ENCODE measurements at regions not wholly inside any gene's neighbourhood (a gene's known extent, or its start where the extent isn't known, plus 50 kb on each side); places are given as distances from the start of the nearest gene placed in this dataset.

GRCh38 chr7:35437619-35438275 lies 183.8 kb upstream of the TBX20 start:
- Histone ChIP-seq H2BK120ac (ENCODE audit: low read depth, low read length) (no peak overlapping the region), H2AK5ac (ENCODE audit: low read depth, low read length) (no peak overlapping the region), H3K79me1 (ENCODE audit: low read depth, low read length) (no peaks in the 10 kb centered on the region), H2BK5ac (ENCODE audit: low read length) (no peak overlapping the region), H2BK15ac (ENCODE audit: low read length) (no peak overlapping the region), H3K4me2 (ENCODE audit: insufficient read depth, low read length, poor library complexity, severe bottlenecking) (no peak overlapping the region), H3K36me3 (replicated peaks in 1 of 2; ENCODE audit: control insufficient read depth in 2 of 2, insufficient read depth in 2 of 2, low read length in 2 of 2) (no peaks in the 10 kb centered on the region), H3K9ac (ENCODE audit: low read depth, low read length, poor library complexity) (peak overlapping the region; percentile 38), H3K27me3 (ENCODE audit: control insufficient read depth in 3 of 3, insufficient read depth in 3 of 3, low read depth in 1 of 3, low read length in 3 of 3) (no peaks in the 10 kb centered on the region), H3K27ac (replicated peaks; ENCODE audit: low read length) (no peak overlapping the region), H3K4ac (ENCODE audit: low read length) (no peak overlapping the region), H2AFZ (ENCODE audit: low read length) (no peak overlapping the region), H3K14ac (ENCODE audit: low read length) (no peak overlapping the region), H4K91ac (ENCODE audit: low read depth, low read length, poor library complexity) (no peak overlapping the region), H3K4me1 (ENCODE audit: control insufficient read depth in 2 of 2, insufficient read depth in 1 of 2, low read depth in 1 of 2, low read length in 2 of 2) (no peaks in the 10 kb centered on the region), H3K23ac (ENCODE audit: low read depth, low read length, poor library complexity) (no peak overlapping the region), H3K9me3 (replicated peaks in 1 of 2; ENCODE audit: control insufficient read depth in 2 of 2, insufficient read depth in 1 of 2, low read depth in 1 of 2, low read length in 2 of 2) (no peaks in the 10 kb centered on the region), H3K18ac (ENCODE audit: low read length) (no peak overlapping the region), H2BK12ac (ENCODE audit: low read length) (no peak overlapping the region), H4K8ac (ENCODE audit: low read depth, low read length) (no peak overlapping the region), H3K4me3 (ENCODE audit: low read length in 2 of 2) (no peak overlapping the region)
- no CpG with 5 or more reads among the region's 2 CpGs for WGBS, 2 donors (ENCODE audit: extremely low coverage in 2 of 2, insufficient read length in 2 of 2, insufficient replicate concordance in 1 of 2)
- no peak for DNase-seq (ENCODE audit: low spot score)

GRCh38 chr7:35436452-35436851 lies 182.6 kb upstream of the TBX20 start:
- H2BK120ac ChIP-seq (ENCODE audit: low read depth, low read length) = no peak overlapping the region
- H3K4ac ChIP-seq (ENCODE audit: low read length) = no peak overlapping the region
- H3K23ac ChIP-seq (ENCODE audit: low read depth, low read length, poor library complexity) = no peak overlapping the region
- no peak overlapping the region for H3K4me2 ChIP-seq (ENCODE audit: insufficient read depth, low read length, poor library complexity, severe bottlenecking)
- H3K27me3 ChIP-seq (ENCODE audit: control insufficient read depth in 3 of 3, insufficient read depth in 3 of 3, low read depth in 1 of 3, low read length in 3 of 3) = no peaks in the 10 kb centered on the region
- H3K79me1 ChIP-seq (ENCODE audit: low read depth, low read length) = no peaks in the 10 kb centered on the region
- WGBS, 2 donors (ENCODE audit: extremely low coverage in 2 of 2, insufficient read length in 2 of 2, insufficient replicate concordance in 1 of 2) = no CpG with 5 or more reads among the region's 5 CpGs
- no peak for DNase-seq (ENCODE audit: low spot score)
- H3K36me3 ChIP-seq (replicated peaks in 1 of 2; ENCODE audit: control insufficient read depth in 2 of 2, insufficient read depth in 2 of 2, low read length in 2 of 2) = no peaks in the 10 kb centered on the region
- no peak overlapping the region for H3K9ac ChIP-seq (ENCODE audit: low read depth, low read length, poor library complexity)
- H3K4me1 ChIP-seq (ENCODE audit: control insufficient read depth in 2 of 2, insufficient read depth in 1 of 2, low read depth in 1 of 2, low read length in 2 of 2) = no peaks in the 10 kb centered on the region
- no peak overlapping the region for H2AFZ ChIP-seq (ENCODE audit: low read length)
- H3K27ac ChIP-seq (replicated peaks; ENCODE audit: low read length) = no peak overlapping the region
- H3K4me3 ChIP-seq (ENCODE audit: low read length in 2 of 2) = no peak overlapping the region
- H3K18ac ChIP-seq (ENCODE audit: low read length) = no peak overlapping the region
- H4K91ac ChIP-seq (ENCODE audit: low read depth, low read length, poor library complexity) = no peak overlapping the region
- no peak overlapping the region for H2BK5ac ChIP-seq (ENCODE audit: low read length)
- H3K9me3 ChIP-seq (replicated peaks in 1 of 2; ENCODE audit: control insufficient read depth in 2 of 2, insufficient read depth in 1 of 2, low read depth in 1 of 2, low read length in 2 of 2) = no peaks in the 10 kb centered on the region
- no peak overlapping the region for H3K14ac ChIP-seq (ENCODE audit: low read length)
- H2AK5ac ChIP-seq (ENCODE audit: low read depth, low read length) = no peak overlapping the region
- H2BK12ac ChIP-seq (ENCODE audit: low read length) = no peak overlapping the region
- no peak overlapping the region for H2BK15ac ChIP-seq (ENCODE audit: low read length)
- H4K8ac ChIP-seq (ENCODE audit: low read depth, low read length) = no peak overlapping the region

GRCh38 chr7:35430547-35431153 lies 176.8 kb upstream of the TBX20 start:
- no peak overlapping the region for H3K4me3 ChIP-seq (ENCODE audit: low read length in 2 of 2)
- no peak overlapping the region for H4K91ac ChIP-seq (ENCODE audit: low read depth, low read length, poor library complexity)
- no peak overlapping the region for H3K18ac ChIP-seq (ENCODE audit: low read length)
- no peak overlapping the region for H2BK120ac ChIP-seq (ENCODE audit: low read depth, low read length)
- H2BK12ac ChIP-seq (ENCODE audit: low read length) = no peak overlapping the region
- H2AK5ac ChIP-seq (ENCODE audit: low read depth, low read length) = no peak overlapping the region
- H3K79me1 ChIP-seq (ENCODE audit: low read depth, low read length) = no peaks in the 10 kb centered on the region
- H3K36me3 ChIP-seq (replicated peaks in 1 of 2; ENCODE audit: control insufficient read depth in 2 of 2, insufficient read depth in 2 of 2, low read length in 2 of 2) = no peaks in the 10 kb centered on the region
- H2BK15ac ChIP-seq (ENCODE audit: low read length) = no peak overlapping the region
- H2BK5ac ChIP-seq (ENCODE audit: low read length) = no peak overlapping the region
- H3K27me3 ChIP-seq (ENCODE audit: control insufficient read depth in 3 of 3, insufficient read depth in 3 of 3, low read depth in 1 of 3, low read length in 3 of 3) = no peaks in the 10 kb centered on the region
- no peak overlapping the region for H3K9ac ChIP-seq (ENCODE audit: low read depth, low read length, poor library complexity)
- no peaks in the 10 kb centered on the region for H3K4me1 ChIP-seq (ENCODE audit: control insufficient read depth in 2 of 2, insufficient read depth in 1 of 2, low read depth in 1 of 2, low read length in 2 of 2)
- H4K8ac ChIP-seq (ENCODE audit: low read depth, low read length) = no peak overlapping the region
- H3K27ac ChIP-seq (replicated peaks; ENCODE audit: low read length) = no peak overlapping the region
- peaks cover 0 to 14% of the 10 kb centered on the region in 2 donors for H3K9me3 ChIP-seq (replicated peaks in 1 of 2; ENCODE audit: control insufficient read depth in 2 of 2, insufficient read depth in 1 of 2, low read depth in 1 of 2, low read length in 2 of 2)
- H2AFZ ChIP-seq (ENCODE audit: low read length) = no peak overlapping the region
- no peak overlapping the region for H3K23ac ChIP-seq (ENCODE audit: low read depth, low read length, poor library complexity)
- no peak overlapping the region for H3K14ac ChIP-seq (ENCODE audit: low read length)
- H3K4ac ChIP-seq (ENCODE audit: low read length) = no peak overlapping the region
- no peak overlapping the region for H3K4me2 ChIP-seq (ENCODE audit: insufficient read depth, low read length, poor library complexity, severe bottlenecking)
- DNase-seq (ENCODE audit: low spot score) = no peak
- WGBS, 2 donors (ENCODE audit: extremely low coverage in 2 of 2, insufficient read length in 2 of 2, insufficient replicate concordance in 1 of 2) = no CpG with 5 or more reads among the region's 7 CpGs

GRCh38 chr7:35424869-35425495 lies 171.1 kb upstream of the TBX20 start:
- Histone ChIP-seq H3K4me1 (ENCODE audit: control insufficient read depth in 2 of 2, insufficient read depth in 1 of 2, low read depth in 1 of 2, low read length in 2 of 2) (no peaks in the 10 kb centered on the region), H3K4ac (ENCODE audit: low read length) (no peak overlapping the region), H4K91ac (ENCODE audit: low read depth, low read length, poor library complexity) (no peak overlapping the region), H3K4me2 (ENCODE audit: insufficient read depth, low read length, poor library complexity, severe bottlenecking) (no peak overlapping the region), H2AFZ (ENCODE audit: low read length) (no peak overlapping the region), H3K18ac (ENCODE audit: low read length) (no peak overlapping the region), H3K4me3 (ENCODE audit: low read length in 2 of 2) (no peak overlapping the region), H3K9ac (ENCODE audit: low read depth, low read length, poor library complexity) (no peak overlapping the region), H3K9me3 (replicated peaks in 1 of 2; ENCODE audit: control insufficient read depth in 2 of 2, insufficient read depth in 1 of 2, low read depth in 1 of 2, low read length in 2 of 2) (peaks cover 0 to 7% of the 10 kb centered on the region in 2 donors), H3K79me1 (ENCODE audit: low read depth, low read length) (no peaks in the 10 kb centered on the region), H2AK5ac (ENCODE audit: low read depth, low read length) (no peak overlapping the region), H3K36me3 (replicated peaks in 1 of 2; ENCODE audit: control insufficient read depth in 2 of 2, insufficient read depth in 2 of 2, low read length in 2 of 2) (no peaks in the 10 kb centered on the region), H2BK5ac (ENCODE audit: low read length) (no peak overlapping the region), H2BK15ac (ENCODE audit: low read length) (no peak overlapping the region), H3K23ac (ENCODE audit: low read depth, low read length, poor library complexity) (no peak overlapping the region), H3K14ac (ENCODE audit: low read length) (no peak overlapping the region), H2BK12ac (ENCODE audit: low read length) (no peak overlapping the region), H4K8ac (ENCODE audit: low read depth, low read length) (no peak overlapping the region), H2BK120ac (ENCODE audit: low read depth, low read length) (no peak overlapping the region), H3K27me3 (ENCODE audit: control insufficient read depth in 3 of 3, insufficient read depth in 3 of 3, low read depth in 1 of 3, low read length in 3 of 3) (no peaks in the 10 kb centered on the region), H3K27ac (replicated peaks; ENCODE audit: low read length) (no peak overlapping the region)
- DNase-seq (ENCODE audit: low spot score) = peak; percentile 38
- no CpG with 5 or more reads among the region's 4 CpGs for WGBS, 2 donors (ENCODE audit: extremely low coverage in 2 of 2, insufficient read length in 2 of 2, insufficient replicate concordance in 1 of 2)

Measured in neuronal stem cell (in vitro differentiated cells).